ENCODE measurements at regions not wholly inside any gene's neighbourhood (a gene's known extent, or its start where the extent isn't known, plus 50 kb on each side); places are given as distances from the start of the nearest gene placed in this dataset.
A peak's percentile ranks its signal among the peaks of the same experiment; 100 is the strongest.
"Not testable (repeated sequence)": the region's sequence is repeated elsewhere in the genome, so short reads cannot be mapped to it uniquely, and the experiment has no call there.

DNA sequence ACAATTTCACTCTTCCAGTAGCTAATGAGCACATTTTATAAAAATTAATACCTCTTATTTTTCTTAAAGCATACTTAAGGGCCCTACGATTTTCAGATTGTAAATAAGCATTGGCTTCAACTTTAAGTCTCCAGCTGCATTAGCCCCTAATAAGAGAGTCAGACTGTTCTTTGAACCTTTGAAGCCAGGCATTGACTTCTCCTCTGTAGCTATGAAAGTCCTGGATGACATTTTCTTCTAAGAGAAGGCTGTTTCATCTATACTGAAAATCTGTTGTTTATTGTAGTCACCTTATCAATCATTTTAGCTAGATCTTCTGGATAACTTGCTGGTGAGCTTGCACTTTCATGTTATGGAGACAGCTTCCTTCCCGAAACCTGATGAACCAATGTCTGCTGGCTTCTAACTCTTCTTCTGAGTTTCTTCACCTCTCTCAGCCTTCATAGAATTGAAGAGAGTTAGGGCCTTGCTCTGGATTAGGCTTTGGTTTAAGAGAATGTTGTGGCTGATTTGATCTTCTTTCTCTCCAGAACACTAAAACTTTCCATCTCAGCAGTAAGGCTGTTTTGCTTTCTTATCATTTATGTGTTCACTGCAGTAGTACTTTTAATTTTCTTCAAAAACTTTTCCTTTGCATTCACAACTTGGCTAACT, 377.1 kb upstream of the RGS6 start:
- Mint-ChIP-seq H3K9me3 (ENCODE audit: low read depth) (no peaks in the 10 kb centered on the region), H3K36me3 (ENCODE audit: low read depth) (peaks cover 2% of the 10 kb centered on the region), H3K27ac (ENCODE audit: unreplicated experiment) (peak overlapping the region; percentile 53), H3K4me3 (ENCODE audit: unreplicated experiment) (no peak overlapping the region), H3K27me3 (ENCODE audit: low read depth) (no peaks in the 10 kb centered on the region), H3K4me1 (ENCODE audit: low read depth) (peaks cover 30% of the 10 kb centered on the region)
- TF ChIP-seq, protein P1, sequence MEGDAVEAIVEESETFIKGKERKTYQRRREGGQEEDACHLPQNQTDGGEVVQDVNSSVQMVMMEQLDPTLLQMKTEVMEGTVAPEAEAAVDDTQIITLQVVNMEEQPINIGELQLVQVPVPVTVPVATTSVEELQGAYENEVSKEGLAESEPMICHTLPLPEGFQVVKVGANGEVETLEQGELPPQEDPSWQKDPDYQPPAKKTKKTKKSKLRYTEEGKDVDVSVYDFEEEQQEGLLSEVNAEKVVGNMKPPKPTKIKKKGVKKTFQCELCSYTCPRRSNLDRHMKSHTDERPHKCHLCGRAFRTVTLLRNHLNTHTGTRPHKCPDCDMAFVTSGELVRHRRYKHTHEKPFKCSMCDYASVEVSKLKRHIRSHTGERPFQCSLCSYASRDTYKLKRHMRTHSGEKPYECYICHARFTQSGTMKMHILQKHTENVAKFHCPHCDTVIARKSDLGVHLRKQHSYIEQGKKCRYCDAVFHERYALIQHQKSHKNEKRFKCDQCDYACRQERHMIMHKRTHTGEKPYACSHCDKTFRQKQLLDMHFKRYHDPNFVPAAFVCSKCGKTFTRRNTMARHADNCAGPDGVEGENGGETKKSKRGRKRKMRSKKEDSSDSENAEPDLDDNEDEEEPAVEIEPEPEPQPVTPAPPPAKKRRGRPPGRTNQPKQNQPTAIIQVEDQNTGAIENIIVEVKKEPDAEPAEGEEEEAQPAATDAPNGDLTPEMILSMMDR (IDR thresholded peaks at IDR 0.05) = no peak
- DNase-seq (ENCODE audit: low spot score) = no peak

DNA sequence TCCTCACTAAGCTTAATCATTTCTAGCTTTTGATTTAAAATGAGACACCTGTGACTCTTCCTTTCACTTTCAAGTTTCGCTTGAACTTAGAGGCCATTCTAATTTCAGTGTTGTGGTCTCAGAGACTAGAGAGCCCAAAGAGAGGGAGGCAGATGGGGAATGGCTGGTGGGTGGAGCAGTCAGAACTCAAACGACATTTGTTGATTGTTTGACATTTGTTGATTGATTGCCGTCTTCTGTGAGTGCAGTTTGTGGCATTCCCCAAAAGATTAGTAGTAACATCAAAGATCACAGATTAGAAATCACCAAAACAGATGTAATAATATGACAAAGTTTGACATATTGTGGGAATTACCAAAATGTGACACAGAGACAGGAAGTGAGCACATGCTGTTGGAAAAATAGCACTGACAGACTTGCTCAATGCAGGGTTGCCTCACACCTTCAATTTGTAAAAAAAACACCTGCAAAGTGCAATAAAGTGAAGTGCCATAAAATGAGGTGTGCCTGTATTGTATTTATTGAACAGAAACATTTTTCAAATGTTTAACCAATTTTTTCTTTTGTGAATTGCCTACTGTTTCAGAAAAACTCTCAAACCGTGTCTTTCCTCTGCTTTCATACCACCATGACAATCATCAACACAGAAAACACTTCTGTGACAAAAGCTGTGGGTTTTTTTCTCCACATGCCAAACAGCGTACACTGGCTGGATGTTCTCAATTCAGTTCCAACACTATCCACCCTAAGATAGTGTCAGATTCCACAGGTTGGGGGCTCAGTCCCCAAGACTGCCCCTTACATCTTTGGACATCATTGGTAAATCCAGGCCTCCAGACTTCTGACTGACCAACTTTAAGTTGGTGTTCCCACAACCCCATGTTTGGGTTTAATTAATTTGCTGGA, 376.3 kb upstream of the RGS6 start:
- no peak overlapping the region for H3K4me3 Mint-ChIP-seq (ENCODE audit: unreplicated experiment)
- peaks cover 28% of the 10 kb centered on the region for H3K4me1 Mint-ChIP-seq (ENCODE audit: low read depth)
- DNase-seq (ENCODE audit: low spot score) = no peak
- peaks cover 2% of the 10 kb centered on the region for H3K36me3 Mint-ChIP-seq (ENCODE audit: low read depth)
- H3K27me3 Mint-ChIP-seq (ENCODE audit: low read depth) = no peaks in the 10 kb centered on the region
- H3K9me3 Mint-ChIP-seq (ENCODE audit: low read depth) = no peaks in the 10 kb centered on the region
- TF ChIP-seq, protein P1 (IDR thresholded peaks at IDR 0.05) = no peak
- H3K27ac Mint-ChIP-seq (ENCODE audit: unreplicated experiment) = peak overlapping the region; percentile 53

DNA sequence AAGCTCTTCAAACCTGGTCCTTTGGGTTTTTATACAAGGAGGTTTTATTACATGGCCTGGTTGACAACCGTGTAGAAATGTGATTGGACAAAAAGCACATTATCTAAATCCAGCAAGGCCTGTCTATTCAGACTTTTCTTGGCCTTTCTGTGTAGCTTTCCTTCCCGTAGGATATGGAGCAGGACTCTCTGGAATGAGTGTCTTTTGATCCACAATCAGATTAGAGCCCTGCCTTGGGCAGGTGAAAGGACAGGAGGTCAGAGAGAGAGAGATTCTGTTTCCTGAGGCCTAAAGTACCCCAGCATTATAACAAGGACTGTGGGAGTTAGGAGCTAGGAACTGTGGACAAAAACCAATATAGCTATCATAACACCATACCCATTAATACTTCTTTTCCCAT, 375.5 kb upstream of the RGS6 start:
- peaks cover 20% of the 10 kb centered on the region for H3K4me1 Mint-ChIP-seq (ENCODE audit: low read depth)
- H3K4me3 Mint-ChIP-seq (ENCODE audit: unreplicated experiment) = no peak overlapping the region
- H3K27me3 Mint-ChIP-seq (ENCODE audit: low read depth) = no peaks in the 10 kb centered on the region
- DNase-seq (ENCODE audit: low spot score) = no peak
- TF ChIP-seq, protein P1 (IDR thresholded peaks at IDR 0.05) = no peak
- H3K9me3 Mint-ChIP-seq (ENCODE audit: low read depth) = no peaks in the 10 kb centered on the region
- peaks cover under 1% of the 10 kb centered on the region for H3K36me3 Mint-ChIP-seq (ENCODE audit: low read depth)
- peak overlapping the region; percentile 8 for H3K27ac Mint-ChIP-seq (ENCODE audit: unreplicated experiment)

DNA sequence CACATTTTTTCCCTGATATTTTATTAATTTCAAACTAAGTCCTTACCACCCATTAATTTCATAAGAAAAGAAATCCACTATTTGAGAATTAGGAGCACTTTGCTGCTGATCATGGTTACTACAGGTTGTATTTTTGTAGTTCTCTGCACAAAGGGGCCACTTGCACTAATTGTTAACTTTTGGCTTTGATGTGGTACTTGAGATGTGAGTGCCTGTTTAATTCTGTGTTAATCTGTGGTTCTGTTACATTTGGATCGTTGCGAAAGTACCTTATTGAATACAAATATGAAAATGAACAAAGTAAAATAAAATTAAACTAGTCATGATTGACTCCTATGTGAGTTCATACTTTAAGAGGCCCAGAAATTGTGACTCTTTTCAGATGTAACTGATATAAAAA, 374.9 kb upstream of the RGS6 start:
- no peak overlapping the region for H3K27ac Mint-ChIP-seq (ENCODE audit: unreplicated experiment)
- H3K27me3 Mint-ChIP-seq (ENCODE audit: low read depth) = no peaks in the 10 kb centered on the region
- no peak for DNase-seq (ENCODE audit: low spot score)
- no peak overlapping the region for H3K4me3 Mint-ChIP-seq (ENCODE audit: unreplicated experiment)
- peaks cover 18% of the 10 kb centered on the region for H3K4me1 Mint-ChIP-seq (ENCODE audit: low read depth)
- no peaks in the 10 kb centered on the region for H3K36me3 Mint-ChIP-seq (ENCODE audit: low read depth)
- H3K9me3 Mint-ChIP-seq (ENCODE audit: low read depth) = no peaks in the 10 kb centered on the region
- TF ChIP-seq, protein P1 (IDR thresholded peaks at IDR 0.05) = no peak

DNA sequence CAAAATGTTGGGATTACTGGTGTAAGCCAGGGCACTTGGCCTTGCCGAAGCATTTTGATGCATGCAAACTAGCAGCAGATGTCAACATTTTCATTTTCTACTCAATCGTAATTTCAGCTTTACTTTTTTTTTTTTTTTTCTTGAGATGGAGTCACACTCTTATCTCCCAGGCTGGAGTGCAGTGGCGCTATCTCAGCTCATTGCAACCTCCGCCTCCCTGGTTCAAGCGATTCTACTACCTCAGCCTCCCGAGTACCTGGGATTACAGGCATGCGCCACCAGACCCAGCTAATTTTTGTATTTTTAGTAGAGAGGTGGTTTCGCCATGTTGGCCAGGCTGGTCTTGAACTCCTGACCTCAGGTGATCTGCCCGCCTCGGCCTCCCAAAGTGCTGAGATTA, 373.3 kb upstream of the RGS6 start:
- not testable (repeated sequence) for H3K4me3 Mint-ChIP-seq (ENCODE audit: unreplicated experiment)

More for the DNA sequence above, 373.3 kb upstream of the RGS6 start:
- peaks cover 22% of the 10 kb centered on the region for H3K4me1 Mint-ChIP-seq (ENCODE audit: low read depth)
- H3K27me3 Mint-ChIP-seq (ENCODE audit: low read depth); H3K9me3 Mint-ChIP-seq (ENCODE audit: low read depth); H3K36me3 Mint-ChIP-seq (ENCODE audit: low read depth); DNase-seq (ENCODE audit: low spot score); H3K27ac Mint-ChIP-seq (ENCODE audit: unreplicated experiment): not testable (repeated sequence)
